ENCODE measurements at regions not wholly inside any gene's neighbourhood (a gene's known extent, or its start where the extent isn't known, plus 50 kb on each side); places are given as distances from the start of the nearest gene placed in this dataset.

- Histone ChIP-seq H3K4me3 (no peak overlapping the region), H3K27ac (no peak overlapping the region), H3K36me3 (no peaks in the 10 kb centered on the region), H3K27me3 (replicated peaks; ENCODE audit: insufficient read depth) (no peaks in the 10 kb centered on the region), H3K9me3 (no peaks in the 10 kb centered on the region), H3K4me1 (replicated peaks) (no peaks in the 10 kb centered on the region)
- WGBS = 85% methylated on average over 2 of the region's 2 CpGs
- DNase-seq (ENCODE audit: low spot score) = no peak
- intact Hi-C loops (cut with DNase I) = no loop called here
- TF ChIP-seq POLR2A (IDR thresholded peaks at IDR 0.05) (no peak), POLR2AphosphoS5 (IDR thresholded peaks at IDR 0.05) (no peak)
- TF ChIP-seq, protein P1, sequence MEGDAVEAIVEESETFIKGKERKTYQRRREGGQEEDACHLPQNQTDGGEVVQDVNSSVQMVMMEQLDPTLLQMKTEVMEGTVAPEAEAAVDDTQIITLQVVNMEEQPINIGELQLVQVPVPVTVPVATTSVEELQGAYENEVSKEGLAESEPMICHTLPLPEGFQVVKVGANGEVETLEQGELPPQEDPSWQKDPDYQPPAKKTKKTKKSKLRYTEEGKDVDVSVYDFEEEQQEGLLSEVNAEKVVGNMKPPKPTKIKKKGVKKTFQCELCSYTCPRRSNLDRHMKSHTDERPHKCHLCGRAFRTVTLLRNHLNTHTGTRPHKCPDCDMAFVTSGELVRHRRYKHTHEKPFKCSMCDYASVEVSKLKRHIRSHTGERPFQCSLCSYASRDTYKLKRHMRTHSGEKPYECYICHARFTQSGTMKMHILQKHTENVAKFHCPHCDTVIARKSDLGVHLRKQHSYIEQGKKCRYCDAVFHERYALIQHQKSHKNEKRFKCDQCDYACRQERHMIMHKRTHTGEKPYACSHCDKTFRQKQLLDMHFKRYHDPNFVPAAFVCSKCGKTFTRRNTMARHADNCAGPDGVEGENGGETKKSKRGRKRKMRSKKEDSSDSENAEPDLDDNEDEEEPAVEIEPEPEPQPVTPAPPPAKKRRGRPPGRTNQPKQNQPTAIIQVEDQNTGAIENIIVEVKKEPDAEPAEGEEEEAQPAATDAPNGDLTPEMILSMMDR (IDR thresholded peaks at IDR 0.05) = no peak
Measured at GRCh38 chr13:62875118-62875640, 1459.5 kb upstream of the PCDH20 start.

DNA sequence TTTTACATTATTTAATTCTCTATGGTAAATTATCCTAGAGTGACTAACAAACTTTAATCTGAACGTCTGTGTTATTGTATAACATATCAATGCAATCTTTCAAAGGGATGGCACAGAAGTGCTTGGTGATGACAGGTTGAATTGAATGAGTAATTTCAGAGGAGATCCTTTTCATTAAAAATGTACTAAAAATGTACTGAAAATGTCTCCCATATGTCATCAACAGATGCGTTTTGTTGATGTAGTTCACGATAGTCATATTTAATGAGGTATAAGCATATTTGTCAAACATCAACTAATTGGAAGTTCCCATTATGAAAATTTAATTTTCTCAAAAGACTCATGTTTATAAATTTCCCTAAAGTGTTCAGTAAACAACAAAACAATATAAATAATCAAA lies 1434.7 kb upstream of the PCDH20 start:
- Histone ChIP-seq H3K27me3 (replicated peaks; ENCODE audit: insufficient read depth) (no peaks in the 10 kb centered on the region), H3K4me3 (no peak overlapping the region), H3K27ac (no peak overlapping the region), H3K4me1 (replicated peaks) (no peaks in the 10 kb centered on the region), H3K36me3 (no peaks in the 10 kb centered on the region), H3K9me3 (no peaks in the 10 kb centered on the region)
- WGBS = 71% methylated on average over 3 of the region's 3 CpGs
- no peak for DNase-seq (ENCODE audit: low spot score)
- TF ChIP-seq, protein P1 (IDR thresholded peaks at IDR 0.05) = no peak
- TF ChIP-seq POLR2AphosphoS5 (IDR thresholded peaks at IDR 0.05) (no peak), POLR2A (IDR thresholded peaks at IDR 0.05) (no peak)
- intact Hi-C loops (cut with DNase I) = no loop called here

DNA sequence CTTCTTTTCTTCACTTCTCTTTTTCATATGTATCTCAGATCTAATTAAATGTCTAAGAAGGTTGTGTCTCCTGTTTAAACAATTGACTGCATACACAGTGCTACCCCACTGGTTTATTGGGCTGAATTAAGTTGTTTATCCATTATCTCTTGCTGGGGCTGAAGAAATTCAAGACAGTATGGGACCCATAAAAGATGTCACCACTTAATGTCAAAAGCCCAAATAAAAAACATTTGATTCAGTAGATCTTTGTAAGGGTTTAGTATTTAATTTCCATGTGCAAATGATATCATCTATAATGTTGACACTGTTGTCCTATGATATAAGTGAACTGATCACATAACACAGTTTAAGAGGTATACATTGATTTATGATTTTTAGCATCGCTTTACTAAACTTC lies 1431.9 kb upstream of the PCDH20 start:
- intact Hi-C loops (cut with DNase I) = no loop called here
- WGBS = 32% methylated on average over 1 of the region's 1 CpG
- H3K9me3 ChIP-seq = no peaks in the 10 kb centered on the region
- no peaks in the 10 kb centered on the region for H3K27me3 ChIP-seq (replicated peaks; ENCODE audit: insufficient read depth)
- no peak for TF ChIP-seq POLR2AphosphoS5 (IDR thresholded peaks at IDR 0.05)
- TF ChIP-seq POLR2A (IDR thresholded peaks at IDR 0.05) = no peak
- TF ChIP-seq, protein P1 (IDR thresholded peaks at IDR 0.05) = no peak
- DNase-seq (ENCODE audit: low spot score) = no peak
- H3K4me3 ChIP-seq = no peak overlapping the region
- no peak overlapping the region for H3K27ac ChIP-seq
- H3K36me3 ChIP-seq = no peaks in the 10 kb centered on the region
- H3K4me1 ChIP-seq (replicated peaks) = no peaks in the 10 kb centered on the region

- DNase-seq (ENCODE audit: low spot score) = no peak
- TF ChIP-seq POLR2A (IDR thresholded peaks at IDR 0.05) = no peak
- TF ChIP-seq, protein P1 (IDR thresholded peaks at IDR 0.05) = no peak
- no peaks in the 10 kb centered on the region for H3K9me3 ChIP-seq
- WGBS = 92% methylated on average over 2 of the region's 2 CpGs
- H3K4me1 ChIP-seq (replicated peaks) = no peaks in the 10 kb centered on the region
- no peaks in the 10 kb centered on the region for H3K27me3 ChIP-seq (replicated peaks; ENCODE audit: insufficient read depth)
- no peak overlapping the region for H3K4me3 ChIP-seq
- no peak overlapping the region for H3K27ac ChIP-seq
- no peaks in the 10 kb centered on the region for H3K36me3 ChIP-seq
- intact Hi-C loops (cut with DNase I) = no loop called here
Measured at GRCh38 chr13:62846302-62846701, 1430.7 kb upstream of the PCDH20 start.

- Histone ChIP-seq H3K9me3 (no peaks in the 10 kb centered on the region), H3K36me3 (no peaks in the 10 kb centered on the region), H3K4me3 (no peak overlapping the region), H3K4me1 (replicated peaks) (no peaks in the 10 kb centered on the region), H3K27ac (no peak overlapping the region), H3K27me3 (replicated peaks; ENCODE audit: insufficient read depth) (no peaks in the 10 kb centered on the region)
- intact Hi-C loops (cut with DNase I) = no loop called here
- no peak for DNase-seq (ENCODE audit: low spot score)
- no peak for TF ChIP-seq POLR2AphosphoS5 (IDR thresholded peaks at IDR 0.05)
- no peak for TF ChIP-seq POLR2A (IDR thresholded peaks at IDR 0.05)
- TF ChIP-seq, protein P1 (IDR thresholded peaks at IDR 0.05) = no peak
- 89% methylated on average over 1 of the region's 1 CpG for WGBS
Measured at GRCh38 chr13:62839338-62839737, 1423.7 kb upstream of the PCDH20 start.

Data from prostate gland (tissue), 2 donors.